GM23338 (cell line): ENCODE measurements at regions not wholly inside any gene's neighbourhood (a gene's known extent, or its start where the extent isn't known, plus 50 kb on each side); places are given as distances from the start of the nearest gene placed in this dataset.

Source experiments
- ATAC-seq: fragments of 200-7000 bp; cut with Tn5 transposase; 3 replicates; pipeline ENCODE4 v1.9.1; 2020
- DNase-seq: peaks from one replicate; pipeline ENCODE4 v3.0.0-alpha.2; 2015; ENCODE audit warnings: low spot score
- H2AFZ ChIP-seq: fragments of 200-600 bp; sonication (generic); 2 replicates; pipeline ENCODE4 v1.8.0; 2016; ENCODE audit warnings: antibody characterized with exemption, mild to moderate bottlenecking, moderate library complexity
- H3F3A ChIP-seq: fragments of 200-600 bp; sonication (generic); replicated peaks from 2 replicates; pipeline ENCODE4 v1.8.0; 2017; ENCODE audit warnings: antibody characterized with exemption, mixed run types, low read depth
- H3K27ac ChIP-seq: fragments of 200-600 bp; sonication (generic); 2 replicates; pipeline ENCODE4 v1.6.1; 2016; ENCODE audit warnings: low read depth
- H3K27me3 ChIP-seq: fragments of 200-600 bp; sonication (generic); 2 replicates; pipeline ENCODE4 v1.8.0; 2016; ENCODE audit warnings: mild to moderate bottlenecking, mixed run types, moderate library complexity; ENCODE audit not compliant: insufficient read depth
- H3K36me3 ChIP-seq: fragments of 200-600 bp; sonication (generic); 2 replicates; pipeline ENCODE4 v1.8.0; 2016; ENCODE audit warnings: mild to moderate bottlenecking; ENCODE audit not compliant: insufficient read depth
- H3K4me1 ChIP-seq: fragments of 200-600 bp; sonication (generic); 2 replicates; pipeline ENCODE4 v1.8.0; 2016; ENCODE audit warnings: mild to moderate bottlenecking, moderate library complexity; ENCODE audit not compliant: insufficient read depth
- H3K4me2 ChIP-seq: fragments of 200-600 bp; sonication (generic); 2 replicates; pipeline ENCODE4 v1.7.1; 2017; ENCODE audit warnings: mixed run types
- H3K4me3 ChIP-seq: fragments of 200-600 bp; sonication (generic); 2 replicates; pipeline ENCODE4 v1.6.1; 2016; ENCODE audit warnings: mixed run types
- H3K79me2 ChIP-seq: fragments of 200-600 bp; sonication (generic); replicated peaks from 2 replicates; pipeline ENCODE4 v1.8.0; 2017; ENCODE audit warnings: mild to moderate bottlenecking; ENCODE audit not compliant: insufficient read depth
- H3K9me2 ChIP-seq: fragments of 200-600 bp; sonication (generic); 2 replicates; pipeline ENCODE4 v1.8.0; 2017; ENCODE audit not compliant: insufficient read depth
- H4K20me1 ChIP-seq: fragments of 200-600 bp; sonication (generic); replicated peaks from 2 replicates; pipeline ENCODE4 v1.8.0; 2017; ENCODE audit warnings: mild to moderate bottlenecking; ENCODE audit not compliant: insufficient read depth
- H3K27ac Mint-ChIP-seq: 2 replicates; pipeline ENCODE4 v1.8.0; 2020; ENCODE audit warnings: inconsistent platforms, mild to moderate bottlenecking, moderate library complexity, mixed read lengths
- H3K27me3 Mint-ChIP-seq: 3 replicates; pipeline ENCODE4 v1.8.0; 2022; ENCODE audit warnings: low read depth, mild to moderate bottlenecking, moderate library complexity, mixed read lengths, inconsistent platforms; ENCODE audit not compliant: insufficient read depth, poor library complexity
- H3K36me3 Mint-ChIP-seq: 3 replicates; pipeline ENCODE4 v1.8.0; 2021; ENCODE audit warnings: low read depth, mild to moderate bottlenecking, inconsistent platforms, moderate library complexity, mixed read lengths
- H3K4me1 Mint-ChIP-seq: 3 replicates; pipeline ENCODE4 v1.8.0; 2020; ENCODE audit warnings: mild to moderate bottlenecking, inconsistent platforms, mixed read lengths
- H3K4me3 Mint-ChIP-seq: 3 replicates; pipeline ENCODE4 v1.8.0; 2021; ENCODE audit warnings: moderate library complexity, mild to moderate bottlenecking, inconsistent platforms, mixed read lengths
- H3K9me3 Mint-ChIP-seq: 3 replicates; pipeline ENCODE4 v1.8.0; 2020; ENCODE audit warnings: moderate library complexity, mild to moderate bottlenecking, inconsistent platforms, mixed read lengths
- CREB1 ChIP-seq: fragments of 250-450 bp; sonication (Bioruptor Pico); IDR thresholded peaks from 2 replicates; pipeline ENCODE4 v1.5.0; 2020; ENCODE audit warnings: low read depth, mild to moderate bottlenecking, moderate library complexity
- CTCF ChIP-seq, 2 experiments: fragments of 200-600 bp in 1 of 2; sonication (generic) in 1 of 2; conservative IDR thresholded peaks; 2 replicates each; pipeline versions ENCODE4 v1.5.1 to v1.6.1; 2016 to 2017; ENCODE audit warnings: antibody characterized with exemption in 2 of 2, low read depth in 2 of 2, mild to moderate bottlenecking in 2 of 2, moderate library complexity in 1 of 2
- ETS1 ChIP-seq: IDR thresholded peaks from 2 replicates; pipeline ENCODE4 v1.6.1; 2016; ENCODE audit warnings: antibody characterized with exemption
- EZH2 ChIP-seq: fragments of 200-600 bp; sonication (generic); IDR thresholded peaks from one replicate; pipeline ENCODE4 v1.8.0; 2017; ENCODE audit warnings: antibody characterized with exemption, mild to moderate bottlenecking, low read depth; ENCODE audit not compliant: unreplicated experiment
- EZH2phosphoT487 ChIP-seq: fragments of 200-600 bp; sonication (generic); IDR thresholded peaks from one replicate; pipeline ENCODE4 v1.8.1; 2018; ENCODE audit warnings: antibody characterized with exemption; ENCODE audit not compliant: unreplicated experiment
- JUNB ChIP-seq: IDR thresholded peaks from one replicate; pipeline ENCODE4 v1.6.1; 2016; ENCODE audit warnings: antibody characterized with exemption; ENCODE audit not compliant: unreplicated experiment
- POLR2AphosphoS5 ChIP-seq: IDR thresholded peaks from 2 replicates; pipeline ENCODE4 v1.6.1; 2016; ENCODE audit warnings: antibody characterized with exemption, low read depth
- STAT1 ChIP-seq: IDR thresholded peaks from one replicate; pipeline ENCODE4 v1.6.1; 2016; ENCODE audit warnings: antibody characterized with exemption; ENCODE audit not compliant: unreplicated experiment
- ZNF462 ChIP-seq: fragments of 250-450 bp; sonication (Bioruptor Pico); IDR thresholded peaks from 2 replicates; pipeline ENCODE4 v1.5.0; 2020; ENCODE audit warnings: mild to moderate bottlenecking, moderate library complexity

GRCh38 chr15:83358972-83359564 is 74.6 kb upstream of the BNC1 start (continued):
- no peak for TF ChIP-seq ZNF462
- TF ChIP-seq JUNB = no peak
- no peak for TF ChIP-seq EZH2phosphoT487
- no peak for TF ChIP-seq ETS1
- TF ChIP-seq STAT1 = no peak
- TF ChIP-seq EZH2 = no peak
- TF ChIP-seq POLR2AphosphoS5 = no peak
- TF ChIP-seq CREB1 (CRISPR knock-in tag) = no peak

GRCh38 chr15:83362706-83363105 is 78.2 kb upstream of the BNC1 start:
- Mint-ChIP-seq H3K4me1 (peaks cover 19% of the 10 kb centered on the region), H3K27ac (no peak overlapping the region), H3K36me3 (no peaks in the 10 kb centered on the region), H3K4me3 (no peak overlapping the region), H3K9me3 (no peaks in the 10 kb centered on the region), H3K27me3 (peaks cover 4% of the 10 kb centered on the region)
- Histone ChIP-seq H3F3A (no peaks in the 10 kb centered on the region; the same call in 1 of the 2 replicates), H3K4me3 (no peak overlapping the region), H3K27me3 (peaks cover 24% of the 10 kb centered on the region), H3K4me1 (peaks cover 20% of the 10 kb centered on the region), H3K27ac (no peak overlapping the region), H2AFZ (no peak overlapping the region), H3K9me2 (no peaks in the 10 kb centered on the region), H3K4me2 (no peak overlapping the region), H3K36me3 (no peaks in the 10 kb centered on the region), H4K20me1 (no peaks in the 10 kb centered on the region), H3K79me2 (no peaks in the 10 kb centered on the region)
- no peak for DNase-seq
- ATAC-seq = no peak
- TF ChIP-seq CTCF (conservative IDR thresholded peaks at IDR 0.05; ENCODE audit: low read depth in 2 of 2) = no peak
